Skeletal muscle satellite cell (primary cell): ENCODE measurements at regions not wholly inside any gene's neighbourhood (a gene's known extent, or its start where the extent isn't known, plus 50 kb on each side); places are given as distances from the start of the nearest gene placed in this dataset.

Experiments used
- H3K27me3 ChIP-seq: 2 replicates; pipeline ENCODE4 v1.7.0; 2013; ENCODE audit warnings: low read length; ENCODE audit not compliant: control insufficient read depth, insufficient read depth
- H3K36me3 ChIP-seq: 2 replicates; pipeline ENCODE4 v1.7.0; 2013; ENCODE audit warnings: mild to moderate bottlenecking, control low read depth, low read length; ENCODE audit not compliant: insufficient read depth
- H3K4me1 ChIP-seq: 2 replicates; pipeline ENCODE4 v1.7.0; 2013; ENCODE audit warnings: low read length; ENCODE audit not compliant: control insufficient read depth, insufficient read depth
- H3K4me2 ChIP-seq: 2 replicates; pipeline ENCODE4 v1.7.0; 2013; ENCODE audit warnings: mild to moderate bottlenecking, low read length
- H3K4me3 ChIP-seq: 2 replicates; pipeline ENCODE4 v1.7.0; 2013; ENCODE audit warnings: low read length
- H3K9ac ChIP-seq: 2 replicates; pipeline ENCODE4 v1.7.0; 2013; ENCODE audit warnings: mild to moderate bottlenecking, low read depth, low read length, moderate library complexity
- H3K9me3 ChIP-seq: replicated peaks from 2 replicates; pipeline ENCODE4 v1.7.0; 2013; ENCODE audit warnings: mild to moderate bottlenecking, control low read depth, low read length

DNA sequence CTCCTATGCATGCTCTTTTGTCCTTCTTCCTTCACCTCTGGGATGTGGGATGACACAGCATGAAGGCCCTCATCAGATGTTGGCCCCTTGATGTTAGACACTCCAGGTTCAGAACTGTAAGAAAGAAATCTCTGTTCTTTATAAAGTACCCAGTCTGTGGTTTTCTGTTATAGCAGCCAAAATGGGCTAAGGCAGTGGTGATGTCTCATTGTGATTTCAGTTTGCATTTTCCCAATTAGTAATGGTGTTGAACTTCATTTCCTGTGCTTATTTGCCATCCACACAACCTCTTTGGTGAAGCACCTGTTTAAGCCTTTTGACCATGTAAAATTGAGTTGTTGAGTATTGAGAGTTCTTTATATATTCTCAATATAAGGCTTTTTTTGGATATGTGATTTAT is 129.3 kb upstream of the C1orf174 start:
- Histone ChIP-seq H3K36me3 (no peaks in the 10 kb centered on the region), H3K4me3 (no peak overlapping the region), H3K27me3 (no peaks in the 10 kb centered on the region), H3K9me3 (peaks cover 10% of the 10 kb centered on the region), H3K4me1 (no peaks in the 10 kb centered on the region), H3K9ac (no peak overlapping the region), H3K4me2 (no peak overlapping the region)

GRCh38 chr1:4032571-4032970 is 132.5 kb upstream of the C1orf174 start:
- Histone ChIP-seq H3K9me3 (peaks cover 10% of the 10 kb centered on the region), H3K27me3 (no peaks in the 10 kb centered on the region), H3K9ac (no peak overlapping the region), H3K4me1 (no peaks in the 10 kb centered on the region), H3K36me3 (no peaks in the 10 kb centered on the region), H3K4me2 (no peak overlapping the region), H3K4me3 (no peak overlapping the region)

DNA sequence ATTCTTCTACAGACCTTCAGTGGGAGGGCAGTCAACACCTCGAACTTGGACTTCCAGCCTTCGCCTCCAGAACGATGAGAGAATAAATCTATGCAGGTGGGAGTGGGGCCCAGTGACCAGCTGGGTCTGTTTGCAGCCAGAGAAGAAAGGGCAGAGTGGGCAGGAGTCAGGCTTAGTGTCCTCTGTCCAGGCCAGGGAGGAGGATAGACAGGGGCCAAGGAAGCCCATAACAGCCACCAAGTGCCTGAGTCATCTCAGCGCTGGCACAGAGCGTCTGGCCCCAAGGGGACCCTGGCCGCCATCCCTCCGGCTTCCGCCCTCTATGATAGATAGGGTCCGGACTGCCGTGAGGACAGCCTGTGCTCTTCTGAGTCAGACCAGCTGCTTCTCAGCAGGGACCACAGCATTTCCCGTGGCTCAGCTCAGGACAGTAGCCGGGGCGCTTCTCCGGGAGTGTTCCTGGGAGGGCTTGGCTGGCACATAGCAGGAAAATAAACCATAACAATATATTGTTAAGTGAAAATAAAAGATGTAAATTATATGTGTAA is 133.1 kb upstream of the C1orf174 start:
- no peak overlapping the region for H3K4me2 ChIP-seq
- H3K4me1 ChIP-seq, result no peaks in the 10 kb centered on the region
- H3K4me3 ChIP-seq, result no peak overlapping the region

GRCh38 chr1:4033713-4034112 is 133.6 kb upstream of the C1orf174 start:
- Histone ChIP-seq H3K4me1 (no peaks in the 10 kb centered on the region), H3K4me3 (no peak overlapping the region), H3K9me3 (peaks cover 10% of the 10 kb centered on the region), H3K27me3 (no peaks in the 10 kb centered on the region), H3K9ac (no peak overlapping the region), H3K4me2 (no peak overlapping the region), H3K36me3 (no peaks in the 10 kb centered on the region)

More for the DNA sequence above, 133.1 kb upstream of the C1orf174 start:
- peaks cover 10% of the 10 kb centered on the region for H3K9me3 ChIP-seq
- no peaks in the 10 kb centered on the region for H3K36me3 ChIP-seq
- no peak overlapping the region for H3K9ac ChIP-seq
- no peaks in the 10 kb centered on the region for H3K27me3 ChIP-seq

GRCh38 chr1:4034318-4034887 is 134.3 kb upstream of the C1orf174 start:
- no peak overlapping the region for H3K4me2 ChIP-seq
- H3K4me1 ChIP-seq, result no peaks in the 10 kb centered on the region
- H3K9ac ChIP-seq, result no peak overlapping the region
- no peaks in the 10 kb centered on the region for H3K36me3 ChIP-seq
- no peak overlapping the region for H3K4me3 ChIP-seq
- H3K9me3 ChIP-seq, result peaks cover 10% of the 10 kb centered on the region
- no peaks in the 10 kb centered on the region for H3K27me3 ChIP-seq

DNA sequence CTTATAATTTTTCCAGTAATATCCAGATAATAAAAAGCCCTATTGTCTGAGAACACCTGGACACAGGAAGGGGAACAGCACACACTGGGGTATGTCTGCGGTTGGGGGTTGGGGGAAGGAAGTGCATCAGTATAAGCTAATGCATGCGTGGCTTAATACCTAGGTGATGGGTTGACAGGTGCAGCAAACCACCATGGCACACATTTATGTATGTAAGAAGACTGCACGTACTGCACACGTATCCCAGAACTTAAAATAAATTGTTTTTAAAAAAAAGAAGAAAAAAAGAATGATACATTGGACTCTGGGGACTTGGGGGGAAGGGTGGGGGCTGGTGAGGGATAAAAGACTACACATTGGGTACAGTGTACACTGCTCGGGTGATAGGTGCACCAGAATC is 144.9 kb upstream of the C1orf174 start:
- Histone ChIP-seq H3K36me3 (no peaks in the 10 kb centered on the region), H3K9ac (no peak overlapping the region), H3K4me2 (no peak overlapping the region), H3K4me3 (no peak overlapping the region), H3K27me3 (no peaks in the 10 kb centered on the region), H3K4me1 (no peaks in the 10 kb centered on the region), H3K9me3 (peaks cover 9% of the 10 kb centered on the region)

GRCh38 chr1:4045397-4046010 is 145.4 kb upstream of the C1orf174 start:
- Histone ChIP-seq H3K4me3 (no peak overlapping the region), H3K27me3 (no peaks in the 10 kb centered on the region), H3K4me1 (no peaks in the 10 kb centered on the region)

DNA sequence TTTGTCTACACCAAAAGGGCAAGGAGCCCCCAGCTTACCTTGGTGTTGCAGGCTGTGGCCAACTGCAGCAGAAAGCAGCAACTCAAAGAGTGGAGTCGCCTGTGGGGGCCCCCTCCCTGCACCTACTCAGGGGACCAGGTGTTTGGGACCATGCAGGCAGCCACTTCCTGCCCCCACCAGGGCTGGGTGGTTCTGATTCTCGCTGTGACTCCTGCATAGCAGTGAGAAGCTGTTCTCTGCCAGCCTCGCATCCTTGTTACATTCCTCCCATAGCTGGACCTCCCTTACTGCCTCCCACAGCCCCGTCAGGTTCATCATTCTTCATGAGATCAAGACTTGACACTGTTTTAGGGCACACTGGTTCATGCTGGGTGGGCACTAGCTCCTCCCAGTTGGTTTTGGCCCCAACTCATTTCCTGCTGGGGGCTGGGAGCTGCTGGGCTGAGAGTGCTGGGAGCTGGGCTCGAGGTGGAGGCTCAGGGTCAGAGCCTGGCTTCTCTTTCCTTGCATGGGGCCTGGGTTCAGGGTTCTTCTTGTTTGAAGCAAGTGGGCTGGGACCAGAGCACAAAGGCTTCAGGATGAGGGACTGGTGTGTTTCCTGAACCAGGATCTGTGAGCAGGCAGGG is 146.9 kb upstream of the C1orf174 start:
- H3K9me3 ChIP-seq, result peaks cover 13% of the 10 kb centered on the region
- H3K9ac ChIP-seq, result no peak overlapping the region
- no peak overlapping the region for H3K4me2 ChIP-seq
- no peaks in the 10 kb centered on the region for H3K27me3 ChIP-seq
- H3K36me3 ChIP-seq, result no peaks in the 10 kb centered on the region
- no peaks in the 10 kb centered on the region for H3K4me1 ChIP-seq
- no peak overlapping the region for H3K4me3 ChIP-seq

More at GRCh38 chr1:4045397-4046010, 145.4 kb upstream of the C1orf174 start:
- Histone ChIP-seq H3K36me3 (no peaks in the 10 kb centered on the region), H3K4me2 (no peak overlapping the region), H3K9ac (no peak overlapping the region), H3K9me3 (peaks cover 9% of the 10 kb centered on the region)

DNA sequence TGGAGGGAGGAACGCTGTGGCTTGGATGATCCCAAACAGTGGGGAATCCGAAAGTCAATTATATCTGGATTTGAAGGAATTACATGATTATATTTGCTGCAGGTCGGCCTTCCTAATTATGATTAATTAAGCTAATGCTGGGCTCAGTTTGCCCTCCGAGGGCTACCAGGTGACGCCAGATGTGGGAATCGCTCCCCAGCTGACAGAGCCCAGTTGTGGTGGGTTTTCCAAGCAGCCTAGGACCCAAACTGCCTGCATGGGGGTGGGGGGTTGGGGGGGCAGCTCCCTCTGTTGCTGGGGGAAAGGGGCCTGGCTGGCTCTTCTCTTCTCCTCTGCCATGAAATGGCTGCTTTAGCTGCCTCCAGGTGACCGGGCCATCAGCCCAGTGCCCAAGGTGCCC is 147.6 kb upstream of the C1orf174 start:
- Histone ChIP-seq H3K27me3 (no peaks in the 10 kb centered on the region), H3K4me3 (no peak overlapping the region), H3K4me1 (no peaks in the 10 kb centered on the region), H3K36me3 (no peaks in the 10 kb centered on the region), H3K4me2 (no peak overlapping the region), H3K9ac (no peak overlapping the region), H3K9me3 (peaks cover 13% of the 10 kb centered on the region)

DNA sequence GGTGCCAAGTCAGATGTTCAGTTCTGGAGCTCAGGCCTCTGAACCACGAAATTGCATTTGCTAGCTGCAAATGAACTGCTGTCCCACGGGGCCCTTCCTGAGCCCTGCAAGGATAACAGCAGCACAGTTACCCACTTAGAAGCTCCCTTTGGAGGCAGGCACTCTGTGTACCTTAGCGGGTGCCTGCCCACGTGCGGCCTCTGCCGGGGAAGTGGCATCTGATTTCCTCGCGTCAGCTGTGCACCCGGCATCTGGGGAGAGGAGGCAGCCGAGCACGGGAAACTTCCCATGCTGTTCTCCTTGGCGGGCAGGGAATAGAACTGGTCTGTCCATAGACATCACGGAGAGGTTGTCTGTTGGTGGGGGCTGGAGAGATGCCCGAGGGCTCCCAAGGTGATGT is 148.0 kb upstream of the C1orf174 start:
- Histone ChIP-seq H3K4me2 (no peak overlapping the region), H3K36me3 (no peaks in the 10 kb centered on the region), H3K4me1 (no peaks in the 10 kb centered on the region), H3K27me3 (no peaks in the 10 kb centered on the region), H3K9ac (no peak overlapping the region), H3K4me3 (no peak overlapping the region), H3K9me3 (peaks cover 15% of the 10 kb centered on the region)

- H3K4me1 ChIP-seq, result no peaks in the 10 kb centered on the region
- no peaks in the 10 kb centered on the region for H3K27me3 ChIP-seq
- no peak overlapping the region for H3K4me2 ChIP-seq
- no peak overlapping the region for H3K4me3 ChIP-seq
- no peak overlapping the region for H3K9ac ChIP-seq
- H3K36me3 ChIP-seq, result no peaks in the 10 kb centered on the region
- peaks cover 15% of the 10 kb centered on the region for H3K9me3 ChIP-seq
Observed at GRCh38 chr1:4048921-4049320, 148.8 kb upstream of the C1orf174 start.
